ENCODE measurements at regions not wholly inside any gene's neighbourhood (a gene's known extent, or its start where the extent isn't known, plus 50 kb on each side); places are given as distances from the start of the nearest gene placed in this dataset.

DNA sequence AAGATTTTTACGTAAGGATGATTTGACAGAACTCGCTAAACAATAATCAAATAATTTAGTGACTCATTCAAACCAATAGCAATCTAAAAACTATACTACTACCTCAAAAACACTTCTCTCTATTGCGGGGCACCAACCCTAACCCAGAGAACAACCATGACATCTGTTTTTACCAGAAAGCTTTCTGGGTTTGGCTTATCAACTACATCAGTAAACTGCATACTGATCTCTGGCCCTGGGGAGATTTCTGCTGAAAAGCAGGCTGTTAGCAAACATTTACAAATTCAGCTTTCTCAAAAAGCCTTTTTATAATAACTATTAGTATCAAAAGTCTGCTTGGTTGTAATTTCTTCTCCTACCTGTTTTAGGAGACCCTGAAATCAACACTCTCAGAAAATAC lies 144.5 kb upstream of the ZWINT start:
- no peaks in the 10 kb centered on the region for H3K4me1 Mint-ChIP-seq
- H3K9me3 Mint-ChIP-seq = peaks cover 8% of the 10 kb centered on the region
- no peaks in the 10 kb centered on the region for H3K27me3 Mint-ChIP-seq (ENCODE audit: low read depth)
- H3K27ac Mint-ChIP-seq = no peak overlapping the region
- no peak for DNase-seq (ENCODE audit: low spot score in 2 of 2, unreplicated experiment in 2 of 2)
- H3K4me3 Mint-ChIP-seq = no peak overlapping the region
- H3K36me3 Mint-ChIP-seq = no peaks in the 10 kb centered on the region
- no peak for TF ChIP-seq CTCF (IDR thresholded peaks at IDR 0.05; ENCODE audit: unreplicated experiment)

- DNase-seq (ENCODE audit: low spot score in 2 of 2, unreplicated experiment in 2 of 2) = no peak
- Mint-ChIP-seq H3K4me3 (no peak overlapping the region), H3K36me3 (no peaks in the 10 kb centered on the region), H3K4me1 (peaks cover 6% of the 10 kb centered on the region), H3K27ac (no peak overlapping the region), H3K27me3 (ENCODE audit: low read depth) (peaks cover 2% of the 10 kb centered on the region), H3K9me3 (peaks cover 6% of the 10 kb centered on the region)
- no peak for TF ChIP-seq CTCF (IDR thresholded peaks at IDR 0.05; ENCODE audit: unreplicated experiment)
Observed at GRCh38 chr10:56496186-56496486, 135.1 kb upstream of the ZWINT start.

DNA sequence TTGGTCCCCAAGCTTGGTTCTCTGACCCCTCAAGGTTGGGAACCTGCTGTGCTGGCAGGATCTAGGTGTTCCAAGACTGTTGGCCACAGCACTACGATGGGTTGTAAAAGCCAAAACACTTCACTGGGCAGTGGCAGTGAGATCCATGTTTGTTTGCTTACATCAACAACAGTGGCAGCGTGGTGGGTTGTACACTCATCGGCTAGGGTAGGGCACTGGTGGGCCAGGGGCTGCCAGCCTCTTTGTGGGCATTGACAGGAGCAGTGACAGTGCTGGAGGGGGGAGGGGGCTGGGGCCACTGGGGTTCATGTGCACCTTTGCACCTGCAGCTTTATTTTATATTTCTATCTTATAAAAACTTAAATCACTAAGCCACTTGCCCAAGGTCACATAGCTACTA lies 126.7 kb upstream of the ZWINT start:
- H3K4me3 Mint-ChIP-seq = no peak overlapping the region
- H3K27ac Mint-ChIP-seq = no peak overlapping the region
- no peaks in the 10 kb centered on the region for H3K36me3 Mint-ChIP-seq
- peaks cover 15% of the 10 kb centered on the region for H3K9me3 Mint-ChIP-seq
- no peak for DNase-seq (ENCODE audit: low spot score in 2 of 2, unreplicated experiment in 2 of 2)
- no peak for TF ChIP-seq CTCF (IDR thresholded peaks at IDR 0.05; ENCODE audit: unreplicated experiment)
- H3K4me1 Mint-ChIP-seq = peaks cover 2% of the 10 kb centered on the region
- no peaks in the 10 kb centered on the region for H3K27me3 Mint-ChIP-seq (ENCODE audit: low read depth)

DNA sequence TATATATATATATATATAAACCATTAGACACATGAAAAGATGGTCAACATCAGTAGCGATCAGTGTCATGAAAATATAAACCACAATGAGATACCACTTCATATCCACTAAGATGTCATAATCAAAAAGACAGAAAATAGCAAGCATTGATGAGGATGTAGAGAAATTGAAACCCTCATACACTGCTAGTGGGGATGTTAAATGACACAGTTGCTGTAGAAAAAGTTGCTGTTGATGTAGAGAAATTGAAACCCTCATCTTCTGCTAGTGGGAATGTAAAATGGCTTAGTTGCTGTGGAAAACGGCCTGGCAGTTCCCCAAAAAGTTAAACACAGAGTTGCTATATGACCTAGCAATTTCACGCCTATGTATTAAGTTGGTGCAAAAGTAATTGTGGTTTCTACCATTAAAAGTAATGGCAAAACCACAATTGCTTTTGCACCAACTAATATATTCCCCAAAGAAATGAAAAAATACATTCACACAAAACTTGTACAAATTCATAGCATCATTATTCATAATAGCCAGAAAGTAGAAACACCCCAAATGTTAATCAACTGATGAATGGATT lies 120.5 kb upstream of the ZWINT start:
- Mint-ChIP-seq H3K27ac (no peak overlapping the region), H3K4me3 (no peak overlapping the region), H3K36me3 (no peaks in the 10 kb centered on the region), H3K4me1 (no peaks in the 10 kb centered on the region), H3K27me3 (ENCODE audit: low read depth) (no peaks in the 10 kb centered on the region), H3K9me3 (peaks cover 4% of the 10 kb centered on the region)
- no peak for DNase-seq (ENCODE audit: low spot score in 2 of 2, unreplicated experiment in 2 of 2)
- TF ChIP-seq CTCF (IDR thresholded peaks at IDR 0.05; ENCODE audit: unreplicated experiment) = no peak

DNA sequence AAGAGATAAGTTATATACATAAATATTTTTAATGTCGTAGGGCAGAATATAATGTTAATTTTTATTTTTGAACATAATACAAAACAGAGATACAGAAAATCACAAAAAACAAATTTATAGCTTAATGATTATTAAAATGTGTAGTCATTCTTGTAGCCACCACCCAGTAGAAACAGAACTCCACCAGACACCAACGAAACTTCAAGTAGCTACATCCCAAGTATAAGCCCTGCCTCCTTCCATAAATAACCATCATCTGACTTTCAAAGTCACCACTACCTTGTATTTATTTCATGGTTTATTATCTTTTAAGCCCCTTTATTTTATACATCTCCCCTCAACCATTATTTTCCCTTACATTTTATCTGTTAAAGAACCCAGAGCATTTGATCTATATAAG lies 111.9 kb upstream of the ZWINT start:
- Mint-ChIP-seq H3K4me1 (no peaks in the 10 kb centered on the region), H3K27me3 (ENCODE audit: low read depth) (no peaks in the 10 kb centered on the region), H3K4me3 (no peak overlapping the region), H3K36me3 (peaks cover 2% of the 10 kb centered on the region), H3K9me3 (peaks cover 14% of the 10 kb centered on the region), H3K27ac (no peak overlapping the region)
- TF ChIP-seq CTCF (IDR thresholded peaks at IDR 0.05; ENCODE audit: unreplicated experiment) = no peak
- DNase-seq (ENCODE audit: low spot score in 2 of 2, unreplicated experiment in 2 of 2) = no peak

DNA sequence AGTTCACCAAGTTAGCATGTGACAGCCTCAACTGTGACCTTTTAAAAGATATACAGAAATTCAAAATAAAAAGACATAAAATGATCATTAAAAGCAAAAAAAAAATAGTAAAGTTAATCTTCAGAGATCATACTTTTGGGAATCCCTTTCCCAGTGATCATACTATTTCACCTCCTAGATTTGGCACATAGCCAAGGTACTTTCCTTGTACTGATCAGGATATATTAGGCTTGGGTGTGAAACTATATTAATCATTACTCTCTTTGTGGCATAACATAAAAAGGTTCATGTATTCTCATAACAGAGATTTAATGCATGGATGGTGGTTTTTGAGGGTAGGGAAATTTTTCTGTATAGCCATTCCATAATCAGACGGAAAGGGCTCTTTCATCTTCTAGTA lies 109.6 kb upstream of the ZWINT start:
- Mint-ChIP-seq H3K27ac (no peak overlapping the region), H3K4me3 (no peak overlapping the region), H3K4me1 (no peaks in the 10 kb centered on the region), H3K27me3 (ENCODE audit: low read depth) (no peaks in the 10 kb centered on the region), H3K9me3 (peaks cover 9% of the 10 kb centered on the region), H3K36me3 (no peaks in the 10 kb centered on the region)
- TF ChIP-seq CTCF (IDR thresholded peaks at IDR 0.05; ENCODE audit: unreplicated experiment) = no peak
- no peak for DNase-seq (ENCODE audit: low spot score in 2 of 2, unreplicated experiment in 2 of 2)
